ENCODE measurements at regions not wholly inside any gene's neighbourhood (a gene's known extent, or its start where the extent isn't known, plus 50 kb on each side); places are given as distances from the start of the nearest gene placed in this dataset.

DNA sequence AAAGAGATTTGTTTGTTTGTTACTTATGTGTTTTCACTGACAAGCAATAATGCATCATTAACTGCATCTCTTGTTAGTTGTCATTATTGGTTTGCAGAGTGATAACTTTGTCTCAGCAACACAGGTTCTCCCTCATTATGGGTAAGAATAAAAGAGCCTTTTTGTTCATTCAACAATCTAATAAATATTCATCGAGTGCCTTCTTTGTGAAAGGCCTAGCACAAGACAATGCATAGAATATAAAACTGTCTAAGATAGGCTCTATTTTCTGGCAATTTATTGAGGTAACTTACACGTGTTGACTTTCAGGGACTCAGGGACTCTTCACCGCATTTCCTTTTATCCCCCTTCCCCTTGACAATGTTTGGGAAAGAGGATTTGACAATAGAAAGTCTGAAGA is 95.5 kb upstream of the KRR1 start:
- TF ChIP-seq, protein P1, sequence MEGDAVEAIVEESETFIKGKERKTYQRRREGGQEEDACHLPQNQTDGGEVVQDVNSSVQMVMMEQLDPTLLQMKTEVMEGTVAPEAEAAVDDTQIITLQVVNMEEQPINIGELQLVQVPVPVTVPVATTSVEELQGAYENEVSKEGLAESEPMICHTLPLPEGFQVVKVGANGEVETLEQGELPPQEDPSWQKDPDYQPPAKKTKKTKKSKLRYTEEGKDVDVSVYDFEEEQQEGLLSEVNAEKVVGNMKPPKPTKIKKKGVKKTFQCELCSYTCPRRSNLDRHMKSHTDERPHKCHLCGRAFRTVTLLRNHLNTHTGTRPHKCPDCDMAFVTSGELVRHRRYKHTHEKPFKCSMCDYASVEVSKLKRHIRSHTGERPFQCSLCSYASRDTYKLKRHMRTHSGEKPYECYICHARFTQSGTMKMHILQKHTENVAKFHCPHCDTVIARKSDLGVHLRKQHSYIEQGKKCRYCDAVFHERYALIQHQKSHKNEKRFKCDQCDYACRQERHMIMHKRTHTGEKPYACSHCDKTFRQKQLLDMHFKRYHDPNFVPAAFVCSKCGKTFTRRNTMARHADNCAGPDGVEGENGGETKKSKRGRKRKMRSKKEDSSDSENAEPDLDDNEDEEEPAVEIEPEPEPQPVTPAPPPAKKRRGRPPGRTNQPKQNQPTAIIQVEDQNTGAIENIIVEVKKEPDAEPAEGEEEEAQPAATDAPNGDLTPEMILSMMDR (IDR thresholded peaks at IDR 0.05 in 8 of 11, conservative IDR thresholded peaks at IDR 0.05 in 3 of 11), result no peak
- no peak for TF ChIP-seq POLR2AphosphoS5 (IDR thresholded peaks at IDR 0.05)

All from spleen (tissue), 7 donors.